ENCODE measurements at regions not wholly inside any gene's neighbourhood (a gene's known extent, or its start where the extent isn't known, plus 50 kb on each side); places are given as distances from the start of the nearest gene placed in this dataset.

GRCh38 chr10:129075508-129075907 is 391.5 kb upstream of the MGMT start:
- TF ChIP-seq POLR2A (IDR thresholded peaks at IDR 0.05; ENCODE audit: low read length) (no peak), GATA1 (IDR thresholded peaks at IDR 0.05; ENCODE audit: low read depth, low read length) (no peak)

Measured in erythroblast (primary cell).